Lower leg skin (tissue), 4 donors: ENCODE measurements at regions not wholly inside any gene's neighbourhood (a gene's known extent, or its start where the extent isn't known, plus 50 kb on each side); places are given as distances from the start of the nearest gene placed in this dataset.

ENCODE experiments used
- DNase-seq, 2 donors: peaks; one replicate each; pipeline ENCODE4 v3.0.0-alpha.2; 2019; ENCODE audit warnings: low spot score in 2 of 2
- H3K4me3 ChIP-seq: fragments of 200-600 bp; sonication (generic); 2 replicates; pipeline ENCODE4 v1.5.1; 2017; ENCODE audit warnings: mild to moderate bottlenecking, low read depth; ENCODE audit not compliant: poor library complexity, severe bottlenecking
- POLR2A ChIP-seq, 2 donors: fragments of 450-650 bp; IDR thresholded peaks; one replicate each; pipeline ENCODE4 v1.6.1; 2016 to 2017; ENCODE audit warnings: antibody characterized with exemption in 2 of 2, mild to moderate bottlenecking in 1 of 2, moderate library complexity in 1 of 2
- WGBS, 2 donors: methylation state at CpG; one replicate each; pipeline ENCODE4 v1.1.5; 2018; 5-methylcytosine and 5-hydroxymethylcytosine counted together
- intact Hi-C: fragments of 100-400 bp; cut with DNase I; formaldehyde crosslinking; loops from one replicate; pipeline ENCODE4 v1.15.0; 2023; ENCODE audit warnings: low total_unique reads
- TF ChIP-seq, protein P1 (sequence below), 3 donors: fragments of 450-650 bp; IDR thresholded peaks; one replicate each; pipeline ENCODE4 v1.5.1; 2016; ENCODE audit warnings: antibody characterized with exemption in 3 of 3, mild to moderate bottlenecking in 3 of 3, moderate library complexity in 2 of 3

DNA sequence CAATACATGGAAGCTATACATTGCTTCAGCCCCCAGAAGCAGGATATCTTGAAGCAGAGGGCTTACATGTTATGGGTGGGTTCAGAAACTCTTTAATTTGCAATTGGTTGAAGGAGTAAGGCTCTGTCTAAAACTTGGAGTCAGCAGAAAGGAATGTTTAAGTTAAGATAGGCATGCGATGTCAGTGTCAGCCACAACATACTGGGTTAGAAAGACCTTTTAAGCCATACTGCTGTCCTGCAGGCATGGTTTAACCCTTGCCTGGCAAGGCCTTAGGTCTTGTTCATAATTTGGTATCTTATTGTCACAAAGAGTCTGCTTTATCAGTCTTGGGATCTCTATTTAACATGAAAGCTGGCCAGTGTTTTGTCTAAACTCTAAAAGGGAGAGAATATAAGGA, 1619.6 kb upstream of the WWC1 start:
- intact Hi-C loops, result no loop called here
- DNase-seq, result no peak
- H3K4me3 ChIP-seq, result no peak overlapping the region
- no peak for TF ChIP-seq POLR2A (IDR thresholded peaks at IDR 0.05)
- TF ChIP-seq, protein P1, sequence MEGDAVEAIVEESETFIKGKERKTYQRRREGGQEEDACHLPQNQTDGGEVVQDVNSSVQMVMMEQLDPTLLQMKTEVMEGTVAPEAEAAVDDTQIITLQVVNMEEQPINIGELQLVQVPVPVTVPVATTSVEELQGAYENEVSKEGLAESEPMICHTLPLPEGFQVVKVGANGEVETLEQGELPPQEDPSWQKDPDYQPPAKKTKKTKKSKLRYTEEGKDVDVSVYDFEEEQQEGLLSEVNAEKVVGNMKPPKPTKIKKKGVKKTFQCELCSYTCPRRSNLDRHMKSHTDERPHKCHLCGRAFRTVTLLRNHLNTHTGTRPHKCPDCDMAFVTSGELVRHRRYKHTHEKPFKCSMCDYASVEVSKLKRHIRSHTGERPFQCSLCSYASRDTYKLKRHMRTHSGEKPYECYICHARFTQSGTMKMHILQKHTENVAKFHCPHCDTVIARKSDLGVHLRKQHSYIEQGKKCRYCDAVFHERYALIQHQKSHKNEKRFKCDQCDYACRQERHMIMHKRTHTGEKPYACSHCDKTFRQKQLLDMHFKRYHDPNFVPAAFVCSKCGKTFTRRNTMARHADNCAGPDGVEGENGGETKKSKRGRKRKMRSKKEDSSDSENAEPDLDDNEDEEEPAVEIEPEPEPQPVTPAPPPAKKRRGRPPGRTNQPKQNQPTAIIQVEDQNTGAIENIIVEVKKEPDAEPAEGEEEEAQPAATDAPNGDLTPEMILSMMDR (IDR thresholded peaks at IDR 0.05), result no peak
- 41 to 58% methylated on average over 1 of the region's 1 CpG for WGBS, 2 donors

- no peak overlapping the region for H3K4me3 ChIP-seq
- WGBS, 2 donors, result 81 to 97% methylated on average over 1 of the region's 1 CpG
- no peak for DNase-seq
- intact Hi-C loops, result no loop called here
- no peak for TF ChIP-seq POLR2A (IDR thresholded peaks at IDR 0.05)
- TF ChIP-seq, protein P1 (IDR thresholded peaks at IDR 0.05), result no peak
Measured at GRCh38 chr5:166672431-166672830, 1619.0 kb upstream of the WWC1 start.

DNA sequence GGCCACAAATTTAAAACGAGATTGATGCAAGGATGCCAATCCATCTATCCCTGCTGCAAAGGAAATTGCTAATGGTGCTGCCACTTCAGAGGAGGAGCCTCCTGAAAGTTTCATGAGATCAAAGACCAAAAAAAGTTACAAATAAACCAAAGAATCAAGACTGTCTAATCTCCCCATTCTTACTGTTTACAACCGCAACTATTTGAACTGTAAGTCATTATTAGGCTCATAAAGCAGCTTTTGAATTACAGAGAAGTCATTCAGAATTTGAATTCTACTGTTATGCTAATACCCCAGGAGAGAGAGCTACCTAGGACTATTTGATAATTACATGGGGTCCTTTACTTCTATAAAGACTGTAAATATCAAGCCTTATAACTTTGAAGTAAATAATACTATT, 1613.6 kb upstream of the WWC1 start:
- intact Hi-C loops, result no loop called here
- TF ChIP-seq, protein P1 (IDR thresholded peaks at IDR 0.05), result no peak
- TF ChIP-seq POLR2A (IDR thresholded peaks at IDR 0.05), result no peak
- 30 to 33% methylated on average over 2 of the region's 2 CpGs for WGBS, 2 donors
- no peak overlapping the region for H3K4me3 ChIP-seq
- DNase-seq, result no peak

DNA sequence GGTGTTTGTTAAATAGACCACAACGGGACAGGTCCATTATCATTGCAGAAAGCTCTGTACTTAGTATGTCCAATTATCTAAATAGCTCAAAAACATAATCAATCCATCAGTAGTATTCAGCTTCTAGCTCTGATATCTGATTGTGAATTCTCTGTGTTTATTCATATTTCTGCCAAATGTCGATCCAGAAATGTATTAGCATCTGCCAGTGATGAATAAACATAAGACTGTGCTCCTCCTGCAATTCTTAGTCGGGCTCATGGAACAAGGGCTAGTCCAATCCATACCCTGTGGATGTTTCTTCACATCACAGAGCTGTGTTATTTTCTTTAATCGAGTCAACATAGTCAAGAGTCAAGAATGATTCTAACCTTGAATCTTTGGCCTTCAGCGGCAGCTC, 1612.1 kb upstream of the WWC1 start:
- 65 to 70% methylated on average over 5 of the region's 5 CpGs for WGBS, 2 donors
- no peak overlapping the region for H3K4me3 ChIP-seq
- intact Hi-C loops, result no loop called here
- TF ChIP-seq, protein P1 (IDR thresholded peaks at IDR 0.05), result no peak
- no peak for TF ChIP-seq POLR2A (IDR thresholded peaks at IDR 0.05)
- DNase-seq, result no peak

DNA sequence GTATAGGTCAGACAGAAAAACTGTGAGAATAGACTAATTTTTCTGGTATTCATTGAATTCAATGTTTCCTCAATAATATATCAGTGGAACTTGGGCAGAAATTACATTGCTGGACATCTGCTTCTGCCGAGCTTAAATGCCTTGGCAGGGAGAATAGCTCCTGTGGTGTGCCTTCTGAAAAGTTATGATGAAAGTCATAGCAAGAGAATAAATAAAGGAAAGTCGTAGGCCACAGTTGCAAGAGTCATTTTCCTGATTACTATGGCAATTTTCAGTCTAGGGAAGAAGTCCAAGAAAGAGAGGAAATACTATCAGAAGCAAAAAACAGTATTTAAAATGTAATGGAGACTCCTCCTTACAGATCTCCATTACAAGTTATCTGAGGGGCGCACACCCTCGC, 1596.1 kb upstream of the WWC1 start:
- TF ChIP-seq, protein P1 (IDR thresholded peaks at IDR 0.05), result no peak
- no peak for TF ChIP-seq POLR2A (IDR thresholded peaks at IDR 0.05)
- DNase-seq, result no peak
- intact Hi-C loops, result no loop called here
- no peak overlapping the region for H3K4me3 ChIP-seq
- 74 to 78% methylated on average over 4 of the region's 4 CpGs for WGBS, 2 donors

DNA sequence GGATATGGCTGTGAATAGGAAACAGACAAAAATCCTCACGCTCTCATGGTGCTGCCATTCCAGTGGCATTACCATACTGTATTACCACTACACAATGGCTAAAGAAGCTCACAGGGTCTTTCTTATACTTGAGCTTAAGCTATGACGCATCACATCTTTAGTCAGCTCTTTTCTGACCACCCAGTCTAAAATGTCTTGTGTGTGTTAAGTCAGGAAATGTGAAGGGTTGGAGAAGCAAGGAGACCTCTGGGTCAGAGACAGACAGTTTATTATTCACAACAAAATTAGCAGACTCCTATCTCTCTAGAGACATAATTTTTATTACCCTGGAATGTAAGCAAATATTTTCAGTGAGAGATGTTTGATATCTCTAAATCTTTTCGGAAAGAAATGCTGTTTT, 1583.2 kb upstream of the WWC1 start:
- H3K4me3 ChIP-seq, result no peak overlapping the region
- TF ChIP-seq POLR2A (IDR thresholded peaks at IDR 0.05), result no peak
- DNase-seq, result no peak
- WGBS, 2 donors, result 74 to 76% methylated on average over 3 of the region's 3 CpGs
- intact Hi-C loops, result no loop called here
